ENCODE measurements at regions not wholly inside any gene's neighbourhood (a gene's known extent, or its start where the extent isn't known, plus 50 kb on each side); places are given as distances from the start of the nearest gene placed in this dataset.

DNA sequence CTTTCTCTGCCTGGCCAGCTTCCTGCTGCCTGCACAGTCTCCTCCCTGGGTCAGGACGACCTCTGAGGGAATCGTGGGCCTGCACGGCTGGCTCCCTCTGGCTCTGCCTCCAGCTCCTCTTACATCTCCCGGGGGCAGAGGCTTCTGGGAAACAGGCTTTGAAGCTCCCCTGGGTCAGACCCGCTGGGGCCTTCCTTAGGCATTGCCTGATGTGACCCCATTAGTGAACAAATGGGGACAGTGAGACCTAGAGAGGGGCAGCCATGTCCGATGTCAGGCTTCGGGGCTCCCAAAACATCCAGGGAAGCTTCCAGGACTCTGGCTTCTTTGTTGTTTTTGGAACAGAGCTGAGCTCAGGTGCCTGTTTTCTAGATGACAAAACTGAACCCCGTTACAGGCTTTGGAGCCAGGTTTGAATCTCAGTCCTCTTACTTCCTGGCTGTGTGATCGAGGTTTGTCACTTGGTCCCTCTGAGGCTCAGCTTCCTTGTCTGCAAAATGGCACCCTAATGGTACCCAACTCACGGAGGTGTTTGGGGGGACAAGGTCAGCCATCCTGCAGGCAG, 94.3 kb downstream of the CEBPB start:
- no peak for DNase-seq (ENCODE audit: low read depth, low spot score)
- ChIA-PET CTCF (interaction anchor here (0.8 to 1.8 kb wide), 11 partner anchors 8 to 178 kb away, joined by 3 to 7 read pairs (median 4); no protein-coding TSS in a partner anchor), POLR2A (interaction anchor here (0.6 to 2.1 kb wide), 5 partner anchors 12 to 93 kb away, joined by 3 to 14 read pairs (median 4); partner anchors contain the start of gene CEBPB)
- no peak overlapping the region for H3K4me3 ChIP-seq (ENCODE audit: low read depth, low read length)
- no peak for TF ChIP-seq CTCF (IDR thresholded peaks at IDR 0.05; ENCODE audit: insufficient read depth, low read length, missing control alignments)

- TF ChIP-seq CTCF (IDR thresholded peaks at IDR 0.05; ENCODE audit: insufficient read depth, low read length, missing control alignments) = no peak
- H3K4me3 ChIP-seq (ENCODE audit: low read depth, low read length) = no peak overlapping the region
- ChIA-PET CTCF (interaction anchor here (0.8 to 1.8 kb wide), 10 partner anchors 10 to 177 kb away, joined by 3 to 7 read pairs (median 4); no protein-coding TSS in a partner anchor), POLR2A (interaction anchor here (0.6 to 2.1 kb wide), 4 partner anchors 17 to 94 kb away, joined by 3 to 14 read pairs (median 4); partner anchors contain the start of gene CEBPB)
- DNase-seq (ENCODE audit: low read depth, low spot score) = no peak
Observed at GRCh38 chr20:50285376-50286173, 94.9 kb downstream of the CEBPB start.

GRCh38 chr20:50286174-50286511, 95.5 kb downstream of the CEBPB start:
- no peak for TF ChIP-seq CTCF (IDR thresholded peaks at IDR 0.05; ENCODE audit: insufficient read depth, low read length, missing control alignments)
- POLR2A ChIA-PET = interaction anchor here (1.3 to 2.1 kb wide), 2 partner anchors 16 to 95 kb away, joined by 5 to 14 read pairs; partner anchors contain the start of gene CEBPB
- CTCF ChIA-PET = interaction anchor here (1.1 to 1.2 kb wide), 2 partner anchors 19 to 89 kb away, joined by 4 read pairs; no protein-coding TSS in a partner anchor
- no peak overlapping the region for H3K4me3 ChIP-seq (ENCODE audit: low read depth, low read length)
- DNase-seq (ENCODE audit: low read depth, low spot score) = no peak

GRCh38 chr20:50286609-50287008, 96.0 kb downstream of the CEBPB start:
- no peak for TF ChIP-seq CTCF (IDR thresholded peaks at IDR 0.05; ENCODE audit: insufficient read depth, low read length, missing control alignments)
- ChIA-PET POLR2A (no interaction called here), CTCF (no interaction called here)
- DNase-seq (ENCODE audit: low read depth, low spot score) = no peak
- no peak overlapping the region for H3K4me3 ChIP-seq (ENCODE audit: low read depth, low read length)

DNA sequence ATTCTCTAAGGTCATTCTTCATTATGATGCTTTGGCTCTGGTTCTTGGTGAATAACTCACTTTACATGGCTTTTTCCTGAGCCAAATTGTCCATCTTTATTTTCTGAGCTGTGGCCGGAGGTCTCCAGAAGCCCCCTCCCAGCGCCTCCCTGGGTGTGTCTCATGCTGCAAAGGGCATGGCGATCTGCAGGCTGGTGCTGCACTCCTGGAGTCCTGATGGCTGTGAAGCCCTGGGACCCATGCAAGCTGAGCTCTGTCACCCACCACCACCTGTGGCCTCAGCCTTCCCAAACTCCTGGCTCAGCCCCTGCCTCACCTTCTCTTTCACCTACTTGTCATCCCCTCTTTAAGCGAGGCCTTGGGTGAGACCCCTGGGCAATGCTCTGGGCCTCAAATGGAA, 96.9 kb downstream of the CEBPB start:
- TF ChIP-seq CTCF (IDR thresholded peaks at IDR 0.05; ENCODE audit: insufficient read depth, low read length, missing control alignments) = no peak
- no peak for DNase-seq (ENCODE audit: low read depth, low spot score)
- no peak overlapping the region for H3K4me3 ChIP-seq (ENCODE audit: low read depth, low read length)
- ChIA-PET POLR2A (no interaction called here), CTCF (interaction anchor here (0.8 kb wide), 1 partner anchor 176 kb away, joined by 3 read pairs; no protein-coding TSS in a partner anchor)

- ChIA-PET POLR2A (no interaction called here), CTCF (interaction anchor here (0.8 kb wide), 1 partner anchor 176 kb away, joined by 3 read pairs; no protein-coding TSS in a partner anchor)
- H3K4me3 ChIP-seq (ENCODE audit: low read depth, low read length) = no peak overlapping the region
- TF ChIP-seq CTCF (IDR thresholded peaks at IDR 0.05; ENCODE audit: insufficient read depth, low read length, missing control alignments) = no peak
- no peak for DNase-seq (ENCODE audit: low read depth, low spot score)
Observed at GRCh38 chr20:50288128-50288623, 97.5 kb downstream of the CEBPB start.

Measured in AG04449 (cell line).